HG02884 (cell line): ENCODE measurements at regions not wholly inside any gene's neighbourhood (a gene's known extent, or its start where the extent isn't known, plus 50 kb on each side); places are given as distances from the start of the nearest gene placed in this dataset.
"Not testable (repeated sequence)": the region's sequence is repeated elsewhere in the genome, so short reads cannot be mapped to it uniquely, and the experiment has no call there.

Experiments used
- ATAC-seq: cut with Tn5 transposase; IDR thresholded peaks from one replicate; pipeline ENCODE4 v1.9.1; 2021; ENCODE audit warnings: mild to moderate bottlenecking, moderate library complexity; ENCODE audit not compliant: unreplicated experiment

GRCh38 chr12:69173368-69173767, 66.0 kb upstream of the CPSF6 start:
- no peak for ATAC-seq

DNA sequence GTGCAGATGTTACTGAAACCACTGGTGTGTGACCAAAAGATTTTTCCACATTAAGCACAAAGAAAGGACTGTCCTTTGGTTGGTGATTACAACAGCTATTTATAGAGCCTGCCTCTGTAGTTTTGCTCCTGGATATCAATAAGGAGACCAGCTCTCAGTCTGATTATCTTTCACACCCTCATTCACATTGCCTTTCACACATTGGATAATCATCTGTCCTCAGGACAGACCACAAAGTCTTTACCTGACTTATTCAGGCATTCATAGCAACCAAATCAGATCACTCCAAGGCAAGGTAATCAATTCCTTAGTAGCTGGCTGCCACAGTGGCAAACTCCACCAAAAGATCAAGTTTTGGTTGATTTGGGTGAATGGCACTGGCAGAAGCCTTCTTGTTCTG, 59.6 kb upstream of the CPSF6 start:
- no peak for ATAC-seq

GRCh38 chr12:69187572-69187971, 51.8 kb upstream of the CPSF6 start:
- ATAC-seq = not testable (repeated sequence)

- ATAC-seq = no peak
Observed at GRCh38 chr12:69189378-69189978, 49.9 kb upstream of the CPSF6 start.
